ENCODE measurements at regions not wholly inside any gene's neighbourhood (a gene's known extent, or its start where the extent isn't known, plus 50 kb on each side); places are given as distances from the start of the nearest gene placed in this dataset.
A peak's percentile ranks its signal among the peaks of the same experiment; 100 is the strongest.
"Not testable (repeated sequence)": the region's sequence is repeated elsewhere in the genome, so short reads cannot be mapped to it uniquely, and the experiment has no call there.

DNA sequence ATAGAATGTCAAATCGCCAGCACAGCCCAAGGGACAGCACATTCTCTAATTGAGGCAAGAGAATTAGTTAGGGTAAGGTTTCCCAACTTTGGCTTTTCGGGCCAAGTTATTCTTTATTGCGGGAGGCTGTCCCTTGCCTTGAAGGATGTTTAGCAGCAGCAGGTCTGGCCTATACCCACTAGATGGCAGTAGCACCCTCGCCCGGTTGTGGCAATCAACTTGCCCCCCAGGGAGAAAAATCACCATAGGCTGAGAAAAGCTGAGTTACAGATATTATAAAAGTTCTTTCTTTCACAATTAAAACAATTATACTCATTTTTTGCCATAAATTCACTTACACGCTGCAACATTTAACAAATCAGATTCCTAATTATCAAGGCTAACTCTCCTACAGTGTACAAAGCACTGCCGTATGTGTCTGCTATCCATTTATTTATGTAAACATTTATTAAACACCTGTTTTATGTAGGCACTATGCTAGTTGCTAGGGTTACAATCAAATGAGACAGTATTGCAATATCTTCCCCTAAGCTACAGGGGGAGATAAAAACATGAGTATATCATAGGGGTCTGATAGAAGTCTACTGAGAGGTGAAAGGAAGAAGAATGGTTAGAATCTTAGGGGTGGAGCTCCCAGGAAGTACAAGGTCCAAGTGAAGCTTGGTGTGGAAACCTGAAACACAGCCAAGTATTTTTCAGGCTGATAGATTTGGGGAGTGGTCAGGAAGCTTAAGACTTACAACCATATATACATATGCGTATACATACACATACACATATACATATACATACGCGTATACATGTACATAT lies 452.3 kb downstream of the RAB38 start:
- no peak for DNase-seq (ENCODE audit: extremely low read depth, low read depth)
- TF ChIP-seq, protein P1, sequence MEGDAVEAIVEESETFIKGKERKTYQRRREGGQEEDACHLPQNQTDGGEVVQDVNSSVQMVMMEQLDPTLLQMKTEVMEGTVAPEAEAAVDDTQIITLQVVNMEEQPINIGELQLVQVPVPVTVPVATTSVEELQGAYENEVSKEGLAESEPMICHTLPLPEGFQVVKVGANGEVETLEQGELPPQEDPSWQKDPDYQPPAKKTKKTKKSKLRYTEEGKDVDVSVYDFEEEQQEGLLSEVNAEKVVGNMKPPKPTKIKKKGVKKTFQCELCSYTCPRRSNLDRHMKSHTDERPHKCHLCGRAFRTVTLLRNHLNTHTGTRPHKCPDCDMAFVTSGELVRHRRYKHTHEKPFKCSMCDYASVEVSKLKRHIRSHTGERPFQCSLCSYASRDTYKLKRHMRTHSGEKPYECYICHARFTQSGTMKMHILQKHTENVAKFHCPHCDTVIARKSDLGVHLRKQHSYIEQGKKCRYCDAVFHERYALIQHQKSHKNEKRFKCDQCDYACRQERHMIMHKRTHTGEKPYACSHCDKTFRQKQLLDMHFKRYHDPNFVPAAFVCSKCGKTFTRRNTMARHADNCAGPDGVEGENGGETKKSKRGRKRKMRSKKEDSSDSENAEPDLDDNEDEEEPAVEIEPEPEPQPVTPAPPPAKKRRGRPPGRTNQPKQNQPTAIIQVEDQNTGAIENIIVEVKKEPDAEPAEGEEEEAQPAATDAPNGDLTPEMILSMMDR (IDR thresholded peaks at IDR 0.05; ENCODE audit: low read depth, low read length, missing control alignments) = peak; percentile 85

GRCh38 chr11:87719326-87720073 lies 455.7 kb downstream of the RAB38 start:
- H3K4me3 ChIP-seq (replicated peaks; ENCODE audit: low read depth, low read length) = no peak overlapping the region
- no peak for DNase-seq (ENCODE audit: extremely low read depth, low read depth)
- TF ChIP-seq, protein P1 (IDR thresholded peaks at IDR 0.05; ENCODE audit: low read depth, low read length, missing control alignments) = no peak

More for the DNA sequence above, 452.3 kb downstream of the RAB38 start:
- H3K4me3 ChIP-seq (replicated peaks; ENCODE audit: low read depth, low read length) = no peak overlapping the region

DNA sequence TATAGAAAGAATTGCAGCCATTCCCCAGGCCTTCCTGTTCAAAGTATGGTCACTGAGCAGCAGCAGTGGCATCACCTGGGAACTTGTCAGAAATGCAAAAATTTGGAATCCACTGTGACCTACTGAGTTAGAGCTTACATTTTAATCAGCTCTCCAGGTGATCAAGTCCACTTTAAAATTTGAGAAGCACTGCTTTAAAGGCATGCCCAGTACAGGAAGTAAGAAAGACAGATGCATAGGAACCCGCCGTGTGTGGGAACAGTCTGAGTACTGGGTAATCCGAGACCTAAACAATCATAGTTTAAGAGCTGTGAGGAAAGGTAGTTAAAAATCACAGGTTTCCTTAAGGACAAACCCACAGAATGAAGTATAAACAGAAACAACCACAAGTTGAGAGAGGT lies 462.4 kb downstream of the RAB38 start:
- no peak overlapping the region for H3K4me3 ChIP-seq (replicated peaks; ENCODE audit: low read depth, low read length)
- no peak for DNase-seq (ENCODE audit: extremely low read depth, low read depth)
- TF ChIP-seq, protein P1 (IDR thresholded peaks at IDR 0.05; ENCODE audit: low read depth, low read length, missing control alignments) = no peak

DNA sequence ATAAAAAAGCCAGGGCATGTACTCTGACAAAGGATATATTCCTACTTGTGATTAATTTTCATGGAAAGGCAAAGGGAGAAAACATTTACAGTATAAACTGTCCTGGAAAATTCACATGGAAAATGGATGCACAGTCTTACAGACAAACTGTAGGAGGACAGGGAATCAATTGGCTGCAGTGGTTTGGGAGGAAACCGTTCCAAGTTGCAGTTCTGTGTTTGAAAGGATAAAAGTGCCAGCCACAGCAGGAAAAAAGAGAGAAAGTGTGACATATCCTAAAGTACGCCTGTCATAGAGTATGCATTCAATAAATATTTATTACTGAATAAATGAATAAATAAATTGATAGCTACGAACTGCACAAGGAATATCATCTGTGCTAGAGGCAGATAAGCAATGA lies 462.9 kb downstream of the RAB38 start:
- no peak for DNase-seq (ENCODE audit: extremely low read depth, low read depth)
- TF ChIP-seq, protein P1 (IDR thresholded peaks at IDR 0.05; ENCODE audit: low read depth, low read length, missing control alignments) = no peak
- no peak overlapping the region for H3K4me3 ChIP-seq (replicated peaks; ENCODE audit: low read depth, low read length)

GRCh38 chr11:87703589-87703988 lies 471.7 kb downstream of the RAB38 start:
- not testable (repeated sequence) for DNase-seq (ENCODE audit: extremely low read depth, low read depth)

DNA sequence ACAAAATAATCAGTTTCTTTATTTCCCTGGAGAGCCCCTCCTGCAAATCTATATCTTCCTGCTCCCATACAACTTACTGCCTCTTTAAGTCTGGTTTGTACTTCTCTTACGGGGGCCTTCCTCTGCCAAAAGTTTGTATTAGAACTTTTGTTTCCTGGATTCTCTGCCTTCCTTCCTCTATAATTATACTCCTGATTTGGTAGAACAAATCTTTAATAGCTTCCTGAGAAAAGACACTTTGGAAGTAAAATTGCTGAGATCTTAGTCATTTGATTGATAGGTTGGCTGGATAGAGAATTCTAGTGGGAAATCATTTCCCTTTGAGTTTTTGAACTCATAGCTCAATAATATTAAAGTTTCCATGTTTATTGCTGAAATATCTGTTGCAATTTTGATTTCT lies 499.2 kb downstream of the RAB38 start:
- TF ChIP-seq, protein P1 (IDR thresholded peaks at IDR 0.05; ENCODE audit: low read depth, low read length, missing control alignments) = no peak
- DNase-seq (ENCODE audit: extremely low read depth, low read depth) = no peak
- H3K4me3 ChIP-seq (replicated peaks; ENCODE audit: low read depth, low read length) = no peak overlapping the region

More at GRCh38 chr11:87703589-87703988, 471.7 kb downstream of the RAB38 start:
- H3K4me3 ChIP-seq (replicated peaks; ENCODE audit: low read depth, low read length) = not testable (repeated sequence)

- TF ChIP-seq, protein P1 (IDR thresholded peaks at IDR 0.05; ENCODE audit: low read depth, low read length, missing control alignments) = no peak
- no peak overlapping the region for H3K4me3 ChIP-seq (replicated peaks; ENCODE audit: low read depth, low read length)
- no peak for DNase-seq (ENCODE audit: extremely low read depth, low read depth)
Measured at GRCh38 chr11:87666730-87667129, 508.5 kb downstream of the RAB38 start.
